DMS114 treated with DMSO at 0.1 percent for 48 hours (cell line): ENCODE measurements at regions not wholly inside any gene's neighbourhood (a gene's known extent, or its start where the extent isn't known, plus 50 kb on each side); places are given as distances from the start of the nearest gene placed in this dataset.
"Not testable (repeated sequence)": the region's sequence is repeated elsewhere in the genome, so short reads cannot be mapped to it uniquely, and the experiment has no call there.

Source experiments
- DNase-seq: peaks from one replicate; lab custom pipeline; 2025; ENCODE audit not compliant: unreplicated experiment; lab: John Stamatoyannopoulos, UW

GRCh38 chr3:35045118-35045517, 594.2 kb upstream of the ARPP21 start:
- DNase-seq, result no peak

GRCh38 chr3:35064761-35065160, 574.6 kb upstream of the ARPP21 start:
- DNase-seq, result no peak

GRCh38 chr3:35065891-35066290, 573.4 kb upstream of the ARPP21 start:
- no peak for DNase-seq

- no peak for DNase-seq
Observed at GRCh38 chr3:35067750-35068149, 571.6 kb upstream of the ARPP21 start.

GRCh38 chr3:35070088-35070487, 569.2 kb upstream of the ARPP21 start:
- no peak for DNase-seq

GRCh38 chr3:35071772-35072171, 567.6 kb upstream of the ARPP21 start:
- DNase-seq, result no peak

- no peak for DNase-seq
Observed at GRCh38 chr3:35078780-35079179, 560.5 kb upstream of the ARPP21 start.

GRCh38 chr3:35079403-35079802, 559.9 kb upstream of the ARPP21 start:
- no peak for DNase-seq

GRCh38 chr3:35081899-35082298, 557.4 kb upstream of the ARPP21 start:
- DNase-seq, result no peak

- DNase-seq, result no peak
Observed at GRCh38 chr3:35088943-35089342, 550.4 kb upstream of the ARPP21 start.

- DNase-seq, result no peak
Observed at GRCh38 chr3:35114686-35115085, 524.6 kb upstream of the ARPP21 start.

- no peak for DNase-seq
Observed at GRCh38 chr3:35120026-35120425, 519.3 kb upstream of the ARPP21 start.

- DNase-seq, result no peak
Observed at GRCh38 chr3:35137612-35138011, 501.7 kb upstream of the ARPP21 start.

- DNase-seq, result no peak
Observed at GRCh38 chr3:35141406-35141805, 497.9 kb upstream of the ARPP21 start.

GRCh38 chr3:35144011-35144410, 495.3 kb upstream of the ARPP21 start:
- DNase-seq, result no peak

GRCh38 chr3:35146256-35147035, 492.9 kb upstream of the ARPP21 start:
- DNase-seq, result not testable (repeated sequence)

GRCh38 chr3:35183927-35184675, 455.2 kb upstream of the ARPP21 start:
- DNase-seq, result no peak

GRCh38 chr3:35184775-35185174, 454.6 kb upstream of the ARPP21 start:
- no peak for DNase-seq

GRCh38 chr3:35187908-35188307, 451.4 kb upstream of the ARPP21 start:
- DNase-seq, result no peak

- DNase-seq, result no peak
Observed at GRCh38 chr3:35194666-35195065, 444.7 kb upstream of the ARPP21 start.

GRCh38 chr3:35198857-35199256, 440.5 kb upstream of the ARPP21 start:
- DNase-seq, result no peak

GRCh38 chr3:35200056-35200455, 439.3 kb upstream of the ARPP21 start:
- DNase-seq, result no peak
